DMS53 (cell line): ENCODE measurements at regions not wholly inside any gene's neighbourhood (a gene's known extent, or its start where the extent isn't known, plus 50 kb on each side); places are given as distances from the start of the nearest gene placed in this dataset.
A peak's percentile ranks its signal among the peaks of the same experiment; 100 is the strongest.

ENCODE experiments used
- DNase-seq: peaks from one replicate; lab custom pipeline; 2025; lab: John Stamatoyannopoulos, UW

GRCh38 chr10:133035952-133036351 lies 51.8 kb upstream of the ADGRA1 start:
- no peak for DNase-seq

- DNase-seq, result no peak
These were observed 53.0 kb upstream of the ADGRA1 start for GRCh38 chr10:133034762-133035161.

- no peak for DNase-seq
These were observed 53.6 kb upstream of the ADGRA1 start for GRCh38 chr10:133034092-133034491.

GRCh38 chr10:133033742-133034048 lies 54.0 kb upstream of the ADGRA1 start:
- no peak for DNase-seq

- DNase-seq, result no peak
These were observed 54.6 kb upstream of the ADGRA1 start for GRCh38 chr10:133032976-133033741.

GRCh38 chr10:133032231-133032630 lies 55.5 kb upstream of the ADGRA1 start:
- no peak for DNase-seq

- no peak for DNase-seq
These were observed 56.1 kb upstream of the ADGRA1 start for GRCh38 chr10:133031541-133032125.

- peak; percentile 12 for DNase-seq
These were observed 56.9 kb upstream of the ADGRA1 start for GRCh38 chr10:133030781-133031180.

- DNase-seq, result no peak
These were observed 57.6 kb upstream of the ADGRA1 start for GRCh38 chr10:133030126-133030525.

GRCh38 chr10:133028956-133029355 lies 58.8 kb upstream of the ADGRA1 start:
- no peak for DNase-seq

GRCh38 chr10:133028158-133028557 lies 59.6 kb upstream of the ADGRA1 start:
- DNase-seq, result no peak

- DNase-seq, result no peak
These were observed 60.2 kb upstream of the ADGRA1 start for GRCh38 chr10:133027482-133027881.

- no peak for DNase-seq
These were observed 60.9 kb upstream of the ADGRA1 start for GRCh38 chr10:133026726-133027395.

- DNase-seq, result no peak
These were observed 61.6 kb upstream of the ADGRA1 start for GRCh38 chr10:133026171-133026570.

- no peak for DNase-seq
These were observed 62.1 kb upstream of the ADGRA1 start for GRCh38 chr10:133025558-133026090.

- no peak for DNase-seq
These were observed 62.8 kb upstream of the ADGRA1 start for GRCh38 chr10:133024704-133025557.

- no peak for DNase-seq
These were observed 64.4 kb upstream of the ADGRA1 start for GRCh38 chr10:133023216-133023843.

- DNase-seq, result no peak
These were observed 65.0 kb upstream of the ADGRA1 start for GRCh38 chr10:133022776-133023100.

- DNase-seq, result no peak
These were observed 65.6 kb upstream of the ADGRA1 start for GRCh38 chr10:133021963-133022775.

- DNase-seq, result no peak
These were observed 66.4 kb upstream of the ADGRA1 start for GRCh38 chr10:133021116-133021962.
